HG03159 (cell line): ENCODE measurements at regions not wholly inside any gene's neighbourhood (a gene's known extent, or its start where the extent isn't known, plus 50 kb on each side); places are given as distances from the start of the nearest gene placed in this dataset.

Experiments
- ATAC-seq: cut with Tn5 transposase; IDR thresholded peaks from one replicate; pipeline ENCODE4 v1.9.1; 2021; ENCODE audit warnings: mild to moderate bottlenecking, moderate library complexity; ENCODE audit not compliant: unreplicated experiment

DNA sequence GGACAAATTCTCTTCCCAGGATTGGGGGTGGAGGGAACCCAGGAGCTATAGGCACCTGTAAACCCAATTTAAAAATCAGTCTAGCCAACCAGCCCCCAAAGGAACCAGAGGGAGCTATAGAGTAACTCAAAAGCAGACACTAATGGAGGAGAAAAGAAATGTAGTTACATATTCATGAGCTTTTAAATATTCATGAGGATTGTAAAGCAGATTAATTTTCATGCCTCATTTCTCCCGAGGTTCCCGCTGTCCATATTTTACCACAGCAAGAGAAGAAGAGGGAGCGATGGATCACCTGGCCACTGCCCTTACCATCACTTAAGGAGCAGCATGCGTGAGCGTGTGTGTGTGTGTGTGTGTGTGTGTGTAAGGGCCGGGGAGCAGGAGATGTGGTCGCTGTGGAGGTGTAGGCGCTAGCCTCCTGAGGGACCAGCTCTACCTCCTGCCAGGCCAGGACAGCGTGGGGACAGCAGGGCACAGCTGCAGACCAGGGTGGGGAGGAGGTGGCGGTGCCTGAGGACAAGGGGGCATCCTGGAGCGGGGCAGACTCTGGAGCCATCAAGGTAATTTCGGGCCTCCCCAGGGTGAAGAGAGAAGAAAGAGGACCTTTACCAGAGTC is 100.7 kb upstream of the THY1 start:
- ATAC-seq: no peak

- ATAC-seq: no peak
Measured at GRCh38 chr11:119522609-119523008, 99.6 kb upstream of the THY1 start.

GRCh38 chr11:119521551-119521950 is 98.6 kb upstream of the THY1 start:
- no peak for ATAC-seq

GRCh38 chr11:119520966-119521365 is 98.0 kb upstream of the THY1 start:
- ATAC-seq: no peak

DNA sequence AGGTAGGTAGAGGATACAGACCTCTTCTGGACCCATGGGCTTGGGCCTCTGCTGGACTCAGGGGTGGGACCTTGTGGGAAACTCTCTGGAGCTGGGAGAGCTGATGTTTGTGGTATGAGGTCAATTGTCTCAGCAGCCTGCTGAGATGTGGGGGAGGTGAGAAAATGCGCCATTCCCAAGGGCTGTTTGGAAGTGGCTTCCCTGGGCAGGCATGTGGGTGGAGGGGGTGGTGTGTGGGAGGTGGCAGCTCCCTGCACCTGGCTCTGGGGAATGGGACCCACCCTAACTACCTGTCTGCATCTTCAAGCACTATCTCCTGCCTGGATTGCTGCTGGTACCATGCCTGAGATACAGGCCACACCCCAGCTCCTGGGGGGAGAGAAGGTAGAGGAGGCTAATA is 97.4 kb upstream of the THY1 start:
- ATAC-seq: no peak

- ATAC-seq: no peak
Measured at GRCh38 chr11:119519796-119520195, 96.8 kb upstream of the THY1 start.

DNA sequence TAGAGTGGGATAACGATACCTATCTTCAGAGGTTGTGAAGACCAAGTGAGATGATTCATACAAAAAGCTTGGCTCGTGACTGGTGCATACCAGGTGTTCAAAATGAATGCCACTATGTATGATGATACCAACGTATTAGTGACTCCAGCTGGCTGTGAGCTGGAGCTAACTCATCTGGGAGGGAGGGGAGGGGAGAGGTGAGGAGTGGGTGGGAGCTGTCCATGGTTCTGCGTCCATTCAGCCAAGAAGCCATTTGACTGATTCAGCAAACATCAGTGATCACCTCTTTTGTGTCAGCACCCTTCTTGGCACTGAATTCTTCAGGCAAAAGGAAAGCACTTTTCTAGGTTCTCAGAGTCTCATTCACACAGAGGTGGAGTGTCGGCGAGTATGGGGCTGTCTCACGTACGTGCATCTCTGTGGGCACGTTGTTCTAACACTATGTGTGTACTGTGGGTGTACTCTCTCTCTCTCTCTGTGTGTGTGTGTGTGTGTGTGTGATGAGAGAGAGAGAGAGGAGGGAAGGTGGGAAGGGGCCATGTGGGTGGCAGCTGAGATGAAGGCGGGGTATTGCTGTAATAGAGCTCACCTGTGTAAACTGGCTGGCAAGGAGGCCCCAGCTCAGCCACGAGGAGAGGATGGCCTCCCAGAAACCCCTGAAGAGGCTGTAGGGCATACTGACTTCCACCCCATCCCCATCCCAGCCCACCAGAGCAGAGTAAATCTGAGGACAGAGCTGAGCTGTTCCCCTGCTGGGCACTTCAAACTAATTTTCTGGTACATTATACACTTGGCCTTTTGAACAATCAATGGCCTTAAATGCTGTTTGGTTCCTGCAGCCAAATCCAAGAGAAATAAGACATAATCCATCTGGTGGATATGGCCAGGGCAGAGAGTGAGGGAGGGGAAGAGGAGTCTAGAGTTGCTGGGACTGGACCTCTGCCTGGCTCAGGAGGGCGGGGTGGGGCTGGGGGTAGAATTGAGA is 96.1 kb upstream of the THY1 start:
- ATAC-seq: no peak

DNA sequence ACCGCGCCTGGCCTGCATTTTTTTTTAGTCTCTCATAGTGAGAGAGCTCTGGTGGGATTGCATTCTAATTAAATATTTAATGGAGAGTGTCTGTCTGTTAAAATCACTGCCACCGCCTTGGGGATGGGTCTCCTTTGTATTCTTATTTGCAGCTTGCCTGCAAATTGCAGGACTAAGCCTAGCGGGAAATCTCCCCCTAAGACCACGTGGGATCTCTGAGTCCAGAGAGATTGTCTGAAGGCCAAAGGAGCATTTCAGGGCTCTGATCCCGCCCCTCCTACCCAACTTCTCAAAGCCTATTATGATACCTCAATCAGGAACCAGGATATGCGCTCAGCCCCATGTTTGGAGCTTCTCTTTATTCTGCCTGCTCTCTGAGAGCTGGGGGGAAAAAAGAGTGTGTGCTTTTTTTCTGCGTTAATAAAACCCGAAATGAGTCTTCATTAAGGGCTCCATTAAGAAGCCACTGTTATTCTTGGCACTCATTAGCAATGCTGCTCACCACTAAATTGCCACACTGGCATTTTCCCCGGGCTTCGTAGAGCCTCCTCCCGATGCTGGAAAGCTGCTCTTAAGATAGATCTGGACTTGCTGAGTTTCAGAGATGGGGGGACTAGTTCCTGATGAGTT is 92.9 kb upstream of the THY1 start:
- no peak for ATAC-seq

- ATAC-seq: no peak
Measured at GRCh38 chr11:119513806-119514170, 90.8 kb upstream of the THY1 start.

DNA sequence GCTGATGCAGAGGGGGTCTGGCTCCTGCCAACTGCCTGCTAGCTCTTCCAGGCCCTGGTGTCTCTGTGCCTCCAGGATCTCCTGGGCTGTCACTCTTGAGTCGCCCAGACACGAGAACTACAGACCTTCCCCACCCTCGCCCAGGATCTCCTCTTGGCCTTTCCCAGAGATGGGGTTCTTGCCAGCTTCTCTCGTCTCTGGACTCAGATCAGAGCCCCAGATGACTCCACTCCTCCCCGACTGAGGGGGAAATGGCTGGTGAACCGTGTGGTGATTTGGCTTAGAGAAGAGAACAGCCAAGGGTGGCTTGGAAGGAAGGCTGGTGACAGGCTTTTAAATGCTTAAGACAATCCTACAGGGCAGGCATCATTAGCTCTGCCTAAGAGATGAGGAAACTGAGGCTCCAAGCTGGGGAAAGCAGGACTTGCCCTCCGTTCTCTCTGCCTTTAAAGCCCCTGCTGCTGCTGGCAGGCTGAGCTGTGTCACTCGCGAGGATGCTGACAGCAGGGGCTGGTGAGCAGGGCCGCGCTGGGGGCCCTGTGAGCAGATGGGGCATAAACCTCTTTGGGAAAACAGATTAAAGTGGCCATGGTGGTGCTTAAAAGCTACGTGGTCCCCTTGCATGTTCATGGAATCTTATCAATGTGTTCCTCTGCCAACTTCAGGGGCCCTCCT is 90.3 kb upstream of the THY1 start:
- no peak for ATAC-seq

GRCh38 chr11:119512369-119512768 is 89.4 kb upstream of the THY1 start:
- ATAC-seq: no peak

- no peak for ATAC-seq
Measured at GRCh38 chr11:119511614-119512306, 88.8 kb upstream of the THY1 start.

DNA sequence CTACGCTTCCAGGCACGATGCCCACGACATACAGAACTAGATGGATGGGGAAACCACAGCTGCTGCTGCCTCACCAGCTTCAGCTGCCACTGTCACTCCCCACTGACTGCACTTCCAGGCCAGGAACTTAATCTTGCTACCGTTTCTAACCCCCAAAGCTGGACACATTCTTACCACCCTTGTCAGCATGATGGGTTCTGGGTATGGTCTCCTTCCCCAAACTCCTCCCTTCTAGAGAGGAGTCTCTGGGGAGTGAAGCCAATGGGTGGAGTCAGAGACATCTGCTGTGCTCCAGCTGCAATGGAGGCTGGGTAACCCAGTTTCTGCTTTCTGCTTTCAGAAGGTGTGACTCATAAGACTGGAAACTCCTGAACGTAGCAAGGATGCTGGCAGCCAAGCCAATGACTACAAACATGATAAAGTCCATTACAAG is 87.0 kb upstream of the THY1 start:
- ATAC-seq: peak; percentile 81

- no peak for ATAC-seq
Measured at GRCh38 chr11:119509282-119509841, 86.4 kb upstream of the THY1 start.

DNA sequence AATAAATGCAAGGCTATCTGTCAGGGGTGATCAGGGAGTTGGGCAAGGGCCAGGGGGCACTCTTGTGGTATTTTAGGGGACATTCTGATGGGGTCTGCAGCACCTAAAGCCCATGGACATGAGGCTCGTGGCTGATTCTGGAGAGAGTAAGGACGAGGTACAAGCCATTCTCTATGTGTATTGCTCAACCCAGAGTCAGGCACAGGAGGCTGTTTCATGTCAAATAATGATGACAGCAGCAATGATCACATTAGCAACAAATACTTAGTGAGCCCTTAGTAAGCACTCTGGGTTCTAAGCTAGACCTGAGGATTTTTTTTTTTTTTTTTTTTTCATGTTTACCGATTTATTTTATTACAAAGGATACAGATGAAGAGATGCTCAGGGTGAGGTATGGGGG is 83.5 kb upstream of the THY1 start:
- no peak for ATAC-seq

GRCh38 chr11:119505861-119506260 is 82.9 kb upstream of the THY1 start:
- ATAC-seq: no peak

DNA sequence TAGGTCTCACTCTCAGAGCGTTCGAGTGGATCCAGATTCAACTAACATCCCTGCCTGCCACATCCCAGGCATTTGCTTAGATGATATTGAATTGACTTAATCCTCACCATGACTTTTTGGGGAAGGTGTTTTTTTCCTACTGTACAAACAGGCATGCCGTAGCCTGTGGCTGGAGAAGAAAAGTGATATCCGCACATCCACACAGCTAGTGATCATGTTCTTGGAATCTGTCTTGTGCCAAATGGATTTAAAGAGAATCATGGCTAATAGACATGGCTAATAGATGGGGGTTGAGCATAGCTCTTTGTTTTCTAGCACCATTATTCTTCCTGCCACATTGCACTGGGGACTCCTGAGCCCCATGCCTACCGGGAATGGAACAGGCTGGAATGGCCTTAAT is 82.1 kb upstream of the THY1 start:
- ATAC-seq: no peak

DNA sequence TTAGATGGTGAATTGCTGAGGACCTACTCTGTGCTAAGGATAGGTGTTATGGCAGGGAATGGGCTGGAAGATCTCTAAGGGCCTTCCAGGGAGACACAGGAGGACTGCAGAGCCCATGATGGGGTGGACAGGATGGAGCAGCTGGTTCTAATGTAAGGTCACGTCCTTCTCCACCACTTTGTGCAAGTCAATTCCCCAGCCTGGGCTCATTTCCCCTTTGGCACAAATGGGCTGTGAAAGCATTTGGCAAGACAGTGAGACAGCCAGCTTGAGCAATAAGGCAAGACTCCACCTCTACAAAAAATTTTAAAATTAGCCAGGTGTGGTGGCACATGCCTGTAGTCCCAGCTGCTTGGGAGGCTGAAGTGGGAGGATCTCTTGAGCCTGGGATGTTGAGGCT is 81.4 kb upstream of the THY1 start:
- no peak for ATAC-seq

DNA sequence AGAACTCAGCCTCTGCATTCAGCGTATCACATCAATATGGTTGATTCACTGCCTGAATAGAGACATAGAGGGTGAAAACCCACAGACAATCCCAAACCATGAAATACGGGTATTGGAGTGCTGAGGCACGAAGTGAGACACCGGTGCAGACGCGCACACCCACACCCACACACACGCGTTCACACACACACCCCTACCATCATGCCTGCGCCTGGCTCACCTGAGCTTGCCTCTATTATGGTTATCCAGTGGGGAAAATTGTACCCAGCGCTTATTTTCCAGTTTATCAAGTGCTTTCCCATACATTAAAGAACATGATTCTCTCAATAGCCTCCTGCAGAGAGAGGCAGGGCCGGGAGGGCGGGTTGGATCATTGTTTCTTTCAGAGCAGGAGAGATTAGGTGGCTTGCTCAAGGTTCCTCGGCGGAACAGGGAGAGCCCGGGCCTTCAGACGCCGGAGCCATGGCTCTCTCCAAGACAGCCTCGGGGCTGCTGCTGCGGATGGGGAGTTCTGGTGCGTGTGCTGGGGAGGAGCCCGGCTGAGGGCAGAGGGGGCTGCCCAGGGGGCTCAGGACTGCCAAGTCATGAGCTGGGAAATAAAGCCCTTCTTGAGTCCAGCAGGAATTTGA is 78.9 kb upstream of the THY1 start:
- no peak for ATAC-seq

DNA sequence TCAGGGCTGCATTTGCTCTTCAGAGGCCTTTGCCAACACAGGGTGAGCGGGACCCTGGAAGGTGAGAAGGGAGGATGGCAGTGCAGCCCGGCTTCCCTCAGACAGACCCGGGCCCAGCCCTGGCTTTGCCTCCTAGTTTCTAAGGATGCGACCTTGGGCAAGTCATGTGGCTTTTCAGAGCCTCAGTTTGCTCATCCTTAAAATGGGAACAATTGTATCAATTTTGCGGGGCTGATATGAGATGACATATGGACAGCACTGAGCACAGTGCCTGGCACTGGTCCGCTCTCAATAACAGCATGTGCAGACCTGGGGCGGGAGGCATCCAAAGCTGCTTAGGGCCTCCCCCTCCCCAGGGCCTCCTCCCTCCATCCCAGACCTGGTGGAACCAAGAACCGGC is 74.7 kb upstream of the THY1 start:
- ATAC-seq: no peak
